Lower leg skin (tissue), 3 donors: ENCODE measurements at regions not wholly inside any gene's neighbourhood (a gene's known extent, or its start where the extent isn't known, plus 50 kb on each side); places are given as distances from the start of the nearest gene placed in this dataset.

ENCODE experiments used
- CTCF ChIP-seq, 3 donors: fragments of 450-650 bp; IDR thresholded peaks; one replicate each; pipeline ENCODE4 v1.5.1; 2016; ENCODE audit warnings: antibody characterized with exemption in 3 of 3, mild to moderate bottlenecking in 3 of 3, moderate library complexity in 2 of 3
- POLR2A ChIP-seq, 2 donors: fragments of 450-650 bp; IDR thresholded peaks; one replicate each; pipeline ENCODE4 v1.6.1; 2016 to 2017; ENCODE audit warnings: antibody characterized with exemption in 2 of 2, mild to moderate bottlenecking in 1 of 2, moderate library complexity in 1 of 2

- no peak for TF ChIP-seq CTCF (IDR thresholded peaks at IDR 0.05)
- no peak for TF ChIP-seq POLR2A (IDR thresholded peaks at IDR 0.05)
Observed at GRCh38 chr7:142372727-142373126, 114.9 kb upstream of the PRSS58 start.
